GM21723 (cell line): ENCODE measurements at regions not wholly inside any gene's neighbourhood (a gene's known extent, or its start where the extent isn't known, plus 50 kb on each side); places are given as distances from the start of the nearest gene placed in this dataset.
"Not testable (repeated sequence)": the region's sequence is repeated elsewhere in the genome, so short reads cannot be mapped to it uniquely, and the experiment has no call there.

Experiments used
- ATAC-seq: cut with Tn5 transposase; IDR thresholded peaks from one replicate; pipeline ENCODE4 v1.9.1; 2021; ENCODE audit warnings: mild to moderate bottlenecking, moderate library complexity; ENCODE audit not compliant: unreplicated experiment

- no peak for ATAC-seq
Observed at GRCh38 chr16:49003992-49004391, 277.6 kb downstream of the CBLN1 start.

- no peak for ATAC-seq
Observed at GRCh38 chr16:49003022-49003421, 278.6 kb downstream of the CBLN1 start.

- no peak for ATAC-seq
Observed at GRCh38 chr16:49000594-49000993, 281.0 kb downstream of the CBLN1 start.

DNA sequence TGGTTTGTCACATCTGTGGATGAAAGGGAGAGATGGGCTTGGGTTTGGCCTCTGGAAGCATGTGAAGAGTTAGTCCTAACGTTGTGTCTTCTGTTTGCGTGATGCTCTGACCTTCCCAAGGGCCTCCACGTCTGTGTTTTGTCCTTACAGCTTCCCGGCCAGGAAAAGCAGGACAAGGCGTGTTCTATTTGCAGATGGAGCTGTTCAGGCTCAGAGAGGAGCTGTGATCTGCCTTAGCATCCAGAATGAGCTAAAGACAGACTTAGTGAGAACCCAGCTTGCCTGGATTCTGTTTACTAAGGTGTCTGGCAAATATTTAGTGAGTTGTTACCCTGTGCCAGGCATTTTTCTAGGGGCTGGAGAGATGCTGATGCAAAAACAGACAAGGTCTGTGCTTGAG, 282.1 kb downstream of the CBLN1 start:
- ATAC-seq, result no peak

DNA sequence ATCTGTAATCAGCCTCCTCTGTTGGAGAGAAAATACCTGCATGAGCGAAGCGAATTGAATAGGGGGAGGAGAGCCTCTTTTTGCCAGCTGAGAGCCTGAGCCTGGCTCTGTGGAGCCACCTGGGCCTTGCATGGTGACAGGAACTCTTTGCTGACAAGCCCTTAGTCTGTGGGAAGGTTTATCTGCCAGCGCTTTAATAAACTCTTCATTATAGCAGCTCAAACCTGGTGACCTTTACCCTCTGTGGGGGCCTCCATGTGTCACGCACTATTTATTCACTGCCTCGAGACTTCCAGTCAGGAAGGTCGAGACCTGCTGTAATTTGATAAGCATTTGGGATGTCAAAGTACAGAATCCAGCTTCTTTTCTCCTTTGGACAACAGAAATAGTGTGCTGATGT, 282.6 kb downstream of the CBLN1 start:
- no peak for ATAC-seq

DNA sequence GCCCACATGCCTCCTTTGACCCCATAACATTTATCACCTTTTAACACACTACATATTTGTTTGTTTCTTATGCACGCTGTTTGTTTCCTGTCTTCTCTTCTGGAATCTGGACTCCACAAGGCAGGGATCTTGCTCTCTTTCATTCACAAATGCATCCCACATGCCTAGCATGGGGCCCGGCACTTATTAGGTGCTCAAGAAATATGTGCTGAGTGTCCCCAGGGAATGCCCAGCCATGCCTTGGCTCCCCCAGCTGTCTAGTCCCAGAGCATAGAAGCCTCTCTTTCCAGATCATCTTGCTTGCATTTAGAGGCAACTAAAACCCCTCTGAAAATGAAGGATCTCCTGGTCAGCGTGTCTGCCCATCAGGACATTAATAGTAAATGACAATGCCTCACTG, 283.7 kb downstream of the CBLN1 start:
- ATAC-seq, result no peak

- no peak for ATAC-seq
Observed at GRCh38 chr16:48997081-48997615, 284.5 kb downstream of the CBLN1 start.

DNA sequence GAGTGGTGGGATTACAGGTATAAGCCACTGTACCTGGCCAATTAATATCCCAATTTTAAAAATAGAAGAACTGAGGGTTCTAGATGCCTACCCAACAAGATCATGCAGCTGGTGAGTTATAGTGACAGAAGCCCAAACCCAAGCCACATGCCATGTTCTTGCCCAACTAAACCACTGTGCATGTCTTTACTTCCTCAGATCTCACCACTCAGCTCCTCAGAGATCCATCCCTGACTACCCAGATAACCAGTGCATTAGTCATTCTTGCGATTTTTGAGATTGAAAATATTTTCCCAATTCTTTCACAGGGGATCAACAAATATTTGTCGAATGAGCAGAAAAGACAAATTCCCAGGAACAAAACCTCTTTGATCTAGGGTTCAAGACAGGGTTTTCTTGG, 303.1 kb downstream of the CBLN1 start:
- no peak for ATAC-seq

DNA sequence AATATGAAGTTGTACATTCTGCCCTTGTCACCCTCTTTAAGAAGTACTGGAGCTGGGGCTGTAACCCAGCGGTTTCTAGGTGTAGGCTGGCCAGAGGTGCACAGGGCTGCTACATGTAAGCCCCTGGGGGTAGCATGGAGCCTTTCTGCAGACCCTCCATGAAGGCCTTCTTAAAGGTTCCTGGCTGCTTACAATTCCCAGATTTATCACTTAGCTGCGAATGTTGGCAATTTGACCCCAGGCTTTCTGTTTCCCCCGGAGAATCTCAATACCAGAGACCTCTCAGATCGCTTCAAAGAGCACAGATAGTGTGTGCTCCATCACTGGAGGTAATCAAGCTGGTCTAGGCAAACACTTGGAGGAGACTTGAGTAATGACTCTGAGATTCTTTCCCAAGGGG, 309.4 kb downstream of the CBLN1 start:
- ATAC-seq, result no peak

DNA sequence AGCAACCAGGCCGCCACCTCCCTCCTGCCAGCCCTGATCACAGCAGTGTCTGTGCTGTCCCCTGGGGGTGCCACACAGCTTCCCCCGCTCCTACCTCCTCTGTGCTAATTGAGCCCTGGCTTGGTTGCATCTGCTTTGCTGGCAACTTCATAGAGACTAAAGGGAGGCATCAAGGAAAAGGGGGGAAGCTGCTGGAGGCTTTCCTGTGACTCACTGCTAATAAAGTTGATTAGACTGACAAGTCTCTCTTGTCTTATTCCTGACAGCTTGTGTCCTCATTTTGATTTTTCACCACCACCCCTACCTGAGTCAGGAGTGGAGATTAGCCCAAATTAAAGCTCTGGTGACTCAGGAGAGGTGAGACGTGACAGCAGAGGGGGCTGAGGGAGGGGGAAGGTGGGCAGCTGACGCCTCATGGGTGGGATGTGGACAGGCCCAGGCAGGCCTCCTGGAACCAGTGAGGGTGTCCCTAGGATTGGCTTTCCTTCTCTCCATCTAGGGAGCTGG, 310.0 kb downstream of the CBLN1 start:
- ATAC-seq, result no peak

DNA sequence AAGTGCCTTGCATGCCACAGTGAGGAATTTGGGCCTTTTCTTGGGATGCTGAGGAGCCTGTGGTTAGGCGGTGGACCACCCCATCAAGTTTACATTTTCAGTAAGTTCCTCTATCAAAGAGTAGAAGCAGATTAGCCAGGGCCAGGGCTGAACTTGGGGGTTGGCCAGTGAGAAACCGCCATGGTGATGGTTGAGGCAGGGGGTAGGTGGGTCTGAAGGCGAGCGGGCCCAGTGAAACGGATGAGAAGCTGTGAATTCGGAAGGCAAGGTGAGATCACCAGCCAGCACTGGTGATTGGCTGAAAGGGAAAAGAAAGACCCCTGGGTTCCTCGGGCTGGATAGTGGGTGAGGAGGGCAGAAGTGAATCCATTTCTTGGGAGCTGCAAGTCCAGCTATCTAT, 311.4 kb downstream of the CBLN1 start:
- ATAC-seq, result no peak

DNA sequence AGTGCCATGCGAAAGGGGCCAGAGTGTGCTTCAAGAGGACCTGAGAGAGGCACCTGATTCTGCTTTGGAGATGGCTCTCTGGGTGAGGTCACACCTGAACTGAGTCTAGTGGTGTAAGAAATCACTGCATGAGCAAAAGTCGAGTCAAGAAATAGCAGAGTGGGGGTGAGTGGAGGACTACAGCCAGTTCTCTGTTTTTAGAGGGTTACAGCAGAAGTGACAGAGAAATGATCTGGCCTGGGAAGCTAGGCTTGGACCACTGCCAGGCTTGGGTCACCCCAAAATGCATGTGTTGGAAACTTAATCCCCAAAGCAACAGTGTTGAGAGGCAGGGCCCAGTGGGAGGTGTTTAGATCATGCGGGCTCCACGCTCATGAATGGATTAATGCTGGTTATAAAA, 312.0 kb downstream of the CBLN1 start:
- ATAC-seq, result no peak

DNA sequence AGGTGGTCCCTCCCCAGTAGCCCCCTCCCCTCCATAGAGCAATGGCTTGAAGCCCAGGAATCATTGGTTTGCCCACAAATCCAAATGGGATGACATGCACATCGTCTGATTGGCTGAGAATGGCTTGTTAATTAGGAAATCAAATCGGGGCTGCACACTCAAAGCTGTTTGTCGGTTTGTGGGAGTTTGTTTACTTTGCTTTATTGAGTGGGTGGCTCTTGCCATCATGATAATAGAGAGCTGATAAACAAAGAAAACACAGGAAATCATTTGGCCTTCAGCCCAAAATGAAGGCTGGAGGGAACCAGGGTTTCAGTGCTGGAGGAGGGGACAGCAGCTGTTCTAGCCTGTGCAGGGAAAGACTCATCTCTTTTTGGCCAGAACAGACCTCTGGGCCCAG, 316.3 kb downstream of the CBLN1 start:
- ATAC-seq, result no peak

DNA sequence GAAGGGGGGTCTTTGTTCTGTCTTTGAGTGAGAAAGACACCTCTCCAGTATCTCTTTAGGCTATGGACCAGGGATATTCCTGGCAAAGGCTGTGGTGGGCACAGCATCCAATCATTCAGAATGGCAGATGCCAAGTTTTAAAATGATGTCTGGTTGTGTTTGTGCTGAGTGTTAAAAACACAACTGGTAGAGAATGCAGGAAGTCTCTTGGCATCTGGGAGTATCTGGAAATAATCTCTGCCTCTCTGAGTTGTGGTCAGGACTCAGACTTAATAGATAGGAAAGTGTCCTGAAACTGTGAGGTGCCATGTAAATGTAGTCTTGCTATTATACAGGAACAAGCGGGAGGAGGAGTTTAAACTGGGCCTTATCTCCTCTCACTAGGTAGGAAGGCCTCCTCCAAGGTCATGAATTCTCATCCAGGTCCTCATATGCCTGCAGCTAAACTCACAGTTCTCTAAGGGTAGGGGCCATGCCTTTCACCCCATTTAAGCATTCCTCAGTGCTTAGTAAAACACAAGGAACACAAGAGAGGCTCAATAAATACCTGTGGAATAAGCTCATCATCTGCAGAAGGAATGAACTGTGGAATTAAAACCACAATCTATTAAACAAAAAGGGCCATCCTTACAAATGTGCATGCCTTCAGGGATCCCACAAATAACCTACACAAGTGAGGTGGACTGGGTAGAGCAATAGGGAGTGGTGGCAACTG, 317.6 kb downstream of the CBLN1 start:
- no peak for ATAC-seq

DNA sequence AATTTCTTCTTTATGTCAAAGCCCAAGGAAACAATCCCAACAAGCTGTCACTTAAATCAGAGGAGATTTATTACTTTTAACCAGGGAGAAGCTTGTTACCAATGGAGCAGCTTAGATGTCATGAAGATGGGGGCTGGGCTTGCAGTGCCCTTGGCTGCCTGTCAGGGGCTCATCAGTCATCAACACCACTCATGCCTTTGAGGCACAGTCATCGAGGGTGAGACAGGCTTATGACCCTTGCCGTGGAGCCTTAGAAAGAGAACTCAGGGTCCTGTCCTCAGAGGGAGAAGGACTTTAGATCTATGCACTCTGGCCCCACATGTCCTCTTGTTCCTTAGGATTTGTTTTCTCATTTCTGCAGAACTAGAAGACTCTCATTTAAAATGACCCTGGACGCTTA, 318.3 kb downstream of the CBLN1 start:
- no peak for ATAC-seq

- ATAC-seq, result no peak
Observed at GRCh38 chr16:48961546-48961945, 320.1 kb downstream of the CBLN1 start.

- no peak for ATAC-seq
Observed at GRCh38 chr16:48960830-48961229, 320.8 kb downstream of the CBLN1 start.

GRCh38 chr16:48959747-48960146, 321.9 kb downstream of the CBLN1 start:
- ATAC-seq, result no peak

- ATAC-seq, result no peak
Observed at GRCh38 chr16:48959204-48959603, 322.4 kb downstream of the CBLN1 start.

GRCh38 chr16:48958681-48959080, 323.0 kb downstream of the CBLN1 start:
- ATAC-seq, result no peak

- ATAC-seq, result no peak
Observed at GRCh38 chr16:48956620-48957019, 325.0 kb downstream of the CBLN1 start.

DNA sequence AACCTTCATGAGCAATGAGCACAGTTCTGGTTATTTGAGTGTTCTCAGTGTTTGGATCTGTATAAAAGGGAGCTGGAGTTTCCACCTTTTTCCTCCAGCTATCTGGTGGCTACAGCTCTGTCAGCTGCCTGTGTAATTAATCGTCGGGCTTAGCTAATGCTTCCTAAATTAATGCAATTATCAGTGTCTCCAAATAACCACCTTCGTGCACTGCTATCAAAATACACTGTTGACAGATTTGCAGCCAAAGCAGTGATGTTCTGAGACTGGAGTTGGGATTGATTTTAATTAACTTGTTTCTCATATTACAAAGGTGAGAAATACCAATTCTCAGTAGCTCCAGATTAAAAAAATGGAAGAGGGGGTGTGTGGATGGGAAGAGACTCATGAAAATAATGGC, 325.8 kb downstream of the CBLN1 start:
- ATAC-seq, result no peak

DNA sequence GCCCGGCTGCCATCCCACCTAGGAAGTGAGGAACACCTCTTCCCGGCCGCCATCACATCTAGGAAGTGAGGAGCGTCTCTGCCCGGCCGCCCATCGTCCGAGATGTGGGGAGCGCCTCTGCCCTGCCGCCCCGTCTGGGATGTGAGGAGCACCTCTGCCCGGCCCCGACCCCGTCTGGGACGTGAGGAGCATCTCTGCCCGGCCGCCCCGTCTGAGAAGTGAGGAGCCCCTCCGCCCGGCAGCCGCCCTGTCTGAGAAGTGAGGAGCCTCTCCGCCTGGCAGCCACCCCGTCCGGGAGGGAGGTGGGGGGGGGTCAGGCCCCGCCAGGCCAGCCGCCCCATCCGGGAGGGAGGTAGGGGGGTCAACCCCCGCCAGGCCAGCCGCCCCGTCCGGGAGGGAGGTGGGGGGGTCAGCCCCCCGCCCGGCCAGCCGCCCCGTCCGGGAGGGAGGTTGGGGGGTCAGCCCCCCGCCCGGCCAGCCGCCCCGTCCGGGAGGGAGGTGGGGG, 330.0 kb downstream of the CBLN1 start:
- not testable (repeated sequence) for ATAC-seq
